ENCODE measurements at regions not wholly inside any gene's neighbourhood (a gene's known extent, or its start where the extent isn't known, plus 50 kb on each side); places are given as distances from the start of the nearest gene placed in this dataset.

- TF ChIP-seq CHD2 (IDR thresholded peaks at IDR 0.05; ENCODE audit: low read depth, low read length) (no peak), POU5F1 (IDR thresholded peaks at IDR 0.05; ENCODE audit: borderline replicate concordance, low read depth, low read length, partially characterized antibody) (no peak), OTX1 (CRISPR knock-in tag; IDR thresholded peaks at IDR 0.05) (no peak), YY1 (IDR thresholded peaks at IDR 0.05; ENCODE audit: borderline replicate concordance in 1 of 3, control insufficient read depth in 1 of 3, extremely low read depth in 1 of 3, insufficient read depth in 3 of 3, insufficient read length in 1 of 3, insufficient replicate concordance in 2 of 3, low read depth in 1 of 3, low read length in 2 of 3) (no peak), CTCF (IDR thresholded peaks at IDR 0.05 in 2 of 3, conservative IDR thresholded peaks at IDR 0.05 in 1 of 3; ENCODE audit: insufficient read depth in 2 of 3, low read depth in 1 of 3, low read length in 3 of 3) (no peak), FOSL1 (tag; conservative IDR thresholded peaks at IDR 0.05) (no peak), EZH2 (IDR thresholded peaks at IDR 0.05; ENCODE audit: borderline replicate concordance, low read depth, low read length) (no peak), ZBTB2 (IDR thresholded peaks at IDR 0.05) (no peak)
These were observed 151.3 kb upstream of the HMHB1 start for GRCh38 chr5:143660625-143661024.

All from K562 (cell line).